HEK293 (cell line): ENCODE measurements at regions not wholly inside any gene's neighbourhood (a gene's known extent, or its start where the extent isn't known, plus 50 kb on each side); places are given as distances from the start of the nearest gene placed in this dataset.

ENCODE experiments used
- IKZF3 ChIP-seq: fragments of 450-650 bp; IDR thresholded peaks from 2 replicates; pipeline ENCODE4 v1.5.0; 2018; ENCODE audit warnings: missing biosample characterization, mild to moderate bottlenecking, missing genetic modification characterization, moderate library complexity
- TCF7L2 ChIP-seq: IDR thresholded peaks from 2 replicates; pipeline ENCODE4 v1.6.1; 2011; ENCODE audit warnings: low read depth, mild to moderate bottlenecking, inconsistent platforms, low read length, moderate library complexity, borderline replicate concordance
- ZNF121 ChIP-seq: fragments of 450-650 bp; formaldehyde crosslinking; IDR thresholded peaks from 2 replicates; pipeline ENCODE4 v1.5.1; 2016; ENCODE audit warnings: missing biosample characterization, missing genetic modification characterization
- ZNF292 ChIP-seq: fragments of 450-650 bp; formaldehyde crosslinking; IDR thresholded peaks from 2 replicates; pipeline ENCODE4 v1.5.1; 2016; ENCODE audit warnings: low read depth, missing biosample characterization, missing genetic modification characterization, borderline replicate concordance
- ZNF302 ChIP-seq: fragments of 450-650 bp; formaldehyde crosslinking; IDR thresholded peaks from 2 replicates; pipeline ENCODE4 v1.5.1; 2016; ENCODE audit warnings: missing biosample characterization, missing genetic modification characterization, low read depth
- ZNF610 ChIP-seq: fragments of 450-650 bp; formaldehyde crosslinking; IDR thresholded peaks from 2 replicates; pipeline ENCODE4 v1.5.1; 2016; ENCODE audit warnings: missing biosample characterization, missing genetic modification characterization, borderline replicate concordance
- ZNF837 ChIP-seq: fragments of 450-650 bp; formaldehyde crosslinking; IDR thresholded peaks from 2 replicates; pipeline ENCODE4 v1.5.1; 2016; ENCODE audit warnings: missing biosample characterization, missing genetic modification characterization
- ZSCAN4 ChIP-seq: fragments of 450-650 bp; formaldehyde crosslinking; IDR thresholded peaks from 2 replicates; pipeline ENCODE4 v1.5.1; 2017; ENCODE audit warnings: missing biosample characterization, missing genetic modification characterization
- TF ChIP-seq, protein P1 (sequence below): fragments of 450-650 bp; formaldehyde crosslinking; IDR thresholded peaks from 2 replicates; pipeline ENCODE4 v1.5.1; 2016; ENCODE audit warnings: missing biosample characterization, missing genetic modification characterization
- TF ChIP-seq, protein P2 (sequence below): fragments of 450-650 bp; formaldehyde crosslinking; IDR thresholded peaks from 2 replicates; pipeline ENCODE4 v1.5.1; 2016; ENCODE audit warnings: missing biosample characterization, missing genetic modification characterization

- TF ChIP-seq TCF7L2 (no peak), ZNF837 (tag by site-specific recombination) (no peak), IKZF3 (tag by site-specific recombination) (no peak), ZNF302 (tag by site-specific recombination) (no peak), ZSCAN4 (tag by site-specific recombination) (no peak), ZNF292 (tag by site-specific recombination) (no peak), ZNF121 (tag by site-specific recombination) (no peak), ZNF610 (no peak)
- TF ChIP-seq, protein P1, sequence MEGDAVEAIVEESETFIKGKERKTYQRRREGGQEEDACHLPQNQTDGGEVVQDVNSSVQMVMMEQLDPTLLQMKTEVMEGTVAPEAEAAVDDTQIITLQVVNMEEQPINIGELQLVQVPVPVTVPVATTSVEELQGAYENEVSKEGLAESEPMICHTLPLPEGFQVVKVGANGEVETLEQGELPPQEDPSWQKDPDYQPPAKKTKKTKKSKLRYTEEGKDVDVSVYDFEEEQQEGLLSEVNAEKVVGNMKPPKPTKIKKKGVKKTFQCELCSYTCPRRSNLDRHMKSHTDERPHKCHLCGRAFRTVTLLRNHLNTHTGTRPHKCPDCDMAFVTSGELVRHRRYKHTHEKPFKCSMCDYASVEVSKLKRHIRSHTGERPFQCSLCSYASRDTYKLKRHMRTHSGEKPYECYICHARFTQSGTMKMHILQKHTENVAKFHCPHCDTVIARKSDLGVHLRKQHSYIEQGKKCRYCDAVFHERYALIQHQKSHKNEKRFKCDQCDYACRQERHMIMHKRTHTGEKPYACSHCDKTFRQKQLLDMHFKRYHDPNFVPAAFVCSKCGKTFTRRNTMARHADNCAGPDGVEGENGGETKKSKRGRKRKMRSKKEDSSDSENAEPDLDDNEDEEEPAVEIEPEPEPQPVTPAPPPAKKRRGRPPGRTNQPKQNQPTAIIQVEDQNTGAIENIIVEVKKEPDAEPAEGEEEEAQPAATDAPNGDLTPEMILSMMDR (tag by site-specific recombination) = no peak
- TF ChIP-seq, protein P2, sequence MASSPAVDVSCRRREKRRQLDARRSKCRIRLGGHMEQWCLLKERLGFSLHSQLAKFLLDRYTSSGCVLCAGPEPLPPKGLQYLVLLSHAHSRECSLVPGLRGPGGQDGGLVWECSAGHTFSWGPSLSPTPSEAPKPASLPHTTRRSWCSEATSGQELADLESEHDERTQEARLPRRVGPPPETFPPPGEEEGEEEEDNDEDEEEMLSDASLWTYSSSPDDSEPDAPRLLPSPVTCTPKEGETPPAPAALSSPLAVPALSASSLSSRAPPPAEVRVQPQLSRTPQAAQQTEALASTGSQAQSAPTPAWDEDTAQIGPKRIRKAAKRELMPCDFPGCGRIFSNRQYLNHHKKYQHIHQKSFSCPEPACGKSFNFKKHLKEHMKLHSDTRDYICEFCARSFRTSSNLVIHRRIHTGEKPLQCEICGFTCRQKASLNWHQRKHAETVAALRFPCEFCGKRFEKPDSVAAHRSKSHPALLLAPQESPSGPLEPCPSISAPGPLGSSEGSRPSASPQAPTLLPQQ (tag by site-specific recombination) = no peak
Observed at GRCh38 chr2:41321351-41321750, 726.5 kb upstream of the PKDCC start.
